ENCODE measurements at regions not wholly inside any gene's neighbourhood (a gene's known extent, or its start where the extent isn't known, plus 50 kb on each side); places are given as distances from the start of the nearest gene placed in this dataset.

- no peak for DNase-seq (ENCODE audit: low spot score)
Observed at GRCh38 chr12:124365726-124366430, 71.0 kb downstream of the RFLNA start.

All from AG20443 (cell line).